ENCODE measurements at regions not wholly inside any gene's neighbourhood (a gene's known extent, or its start where the extent isn't known, plus 50 kb on each side); places are given as distances from the start of the nearest gene placed in this dataset.
"Not testable (repeated sequence)": the region's sequence is repeated elsewhere in the genome, so short reads cannot be mapped to it uniquely, and the experiment has no call there.

DNA sequence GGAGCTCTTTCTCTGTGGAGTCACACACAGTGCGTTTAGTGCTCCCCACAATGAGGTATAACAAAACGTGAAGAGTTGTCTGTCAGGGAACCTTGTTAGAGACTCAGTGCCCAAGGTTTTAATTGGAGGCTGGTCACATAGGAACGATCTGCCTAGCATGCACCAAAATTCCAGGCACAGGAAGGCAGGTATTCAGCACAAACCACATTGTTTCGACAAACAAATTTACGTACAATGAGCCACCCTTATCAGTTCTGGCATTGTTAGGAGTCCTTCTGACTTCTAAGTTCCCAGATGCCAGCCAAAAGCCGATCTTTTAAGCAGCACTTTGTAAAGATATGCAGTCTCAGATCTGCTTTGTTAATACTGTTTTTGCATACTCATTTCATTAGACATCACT is 414.2 kb upstream of the MTPN start:
- Mint-ChIP-seq H3K36me3 (ENCODE audit: low read depth) (no peaks in the 10 kb centered on the region), H3K4me1 (ENCODE audit: low read depth) (no peaks in the 10 kb centered on the region), H3K9me3 (peaks cover 6% of the 10 kb centered on the region; the same call in 1 of the 2 replicates), H3K4me3 (no peak overlapping the region), H3K27me3 (ENCODE audit: insufficient read depth) (peaks cover 2% of the 10 kb centered on the region; the same call in 1 of the 2 replicates), H3K27ac (no peak overlapping the region)
- TF ChIP-seq CTCF (IDR thresholded peaks at IDR 0.05), result no peak
- DNase-seq, result no peak

DNA sequence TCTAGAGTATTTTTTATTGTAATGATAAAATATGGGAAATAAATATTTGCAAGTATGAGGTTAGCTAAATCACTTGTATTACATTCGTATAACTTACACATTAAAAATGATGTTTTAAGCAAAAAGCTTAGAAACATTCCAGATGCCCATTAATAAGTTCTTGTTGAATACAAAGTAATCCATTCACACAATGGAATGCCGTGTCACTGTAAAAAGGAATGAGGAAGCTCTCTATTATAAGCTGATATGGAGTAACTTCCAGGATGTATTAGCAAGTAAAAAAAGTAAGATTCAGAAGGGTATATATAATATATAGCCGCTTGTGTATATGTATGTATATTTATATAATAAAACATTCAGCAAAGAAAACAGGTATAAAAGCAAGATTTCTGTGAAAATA is 412.8 kb upstream of the MTPN start:
- Mint-ChIP-seq H3K9me3 (peaks cover 3% of the 10 kb centered on the region; the same call in 1 of the 2 replicates), H3K4me1 (ENCODE audit: low read depth) (no peaks in the 10 kb centered on the region), H3K4me3 (no peak overlapping the region), H3K36me3 (ENCODE audit: low read depth) (no peaks in the 10 kb centered on the region), H3K27ac (no peak overlapping the region), H3K27me3 (ENCODE audit: insufficient read depth) (peaks cover 2% of the 10 kb centered on the region; the same call in 1 of the 2 replicates)
- TF ChIP-seq CTCF (IDR thresholded peaks at IDR 0.05), result no peak
- no peak for DNase-seq

GRCh38 chr7:136386876-136387275 is 409.7 kb upstream of the MTPN start:
- DNase-seq, result no peak
- Mint-ChIP-seq H3K4me3 (no peak overlapping the region), H3K4me1 (ENCODE audit: low read depth) (no peaks in the 10 kb centered on the region), H3K36me3 (ENCODE audit: low read depth) (no peaks in the 10 kb centered on the region), H3K27ac (no peak overlapping the region), H3K27me3 (ENCODE audit: insufficient read depth) (no peaks in the 10 kb centered on the region; the same call in 1 of the 2 replicates), H3K9me3 (no peaks in the 10 kb centered on the region)
- TF ChIP-seq CTCF (IDR thresholded peaks at IDR 0.05), result no peak

- not testable (repeated sequence) for H3K27me3 Mint-ChIP-seq (ENCODE audit: insufficient read depth)
- peaks cover 13% of the 10 kb centered on the region for H3K9me3 Mint-ChIP-seq
Measured at GRCh38 chr7:136371409-136371808, 394.2 kb upstream of the MTPN start.

DNA sequence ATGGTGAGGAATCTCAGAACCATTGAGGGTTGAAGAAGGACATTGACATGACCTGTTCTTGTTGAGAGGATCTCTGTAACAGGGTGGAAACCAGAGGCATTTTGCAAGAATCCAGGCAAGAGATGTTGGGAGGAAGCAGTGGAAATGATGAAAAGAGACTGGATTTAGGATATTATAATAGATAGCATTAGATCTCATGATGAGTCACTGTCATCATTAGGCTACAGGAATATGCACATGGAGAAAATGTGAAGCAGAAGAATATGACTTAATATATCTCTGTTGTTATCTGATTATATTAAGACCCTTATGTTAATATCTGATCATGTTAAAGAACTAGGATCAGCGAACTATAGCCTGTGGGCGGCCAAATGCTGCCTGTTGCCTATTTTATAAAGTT is 393.0 kb upstream of the MTPN start:
- Mint-ChIP-seq H3K9me3 (peaks cover 13% of the 10 kb centered on the region), H3K27me3 (ENCODE audit: insufficient read depth) (no peaks in the 10 kb centered on the region; the same call in 1 of the 2 replicates), H3K4me1 (ENCODE audit: low read depth) (no peaks in the 10 kb centered on the region), H3K4me3 (no peak overlapping the region), H3K36me3 (ENCODE audit: low read depth) (no peaks in the 10 kb centered on the region), H3K27ac (no peak overlapping the region)
- DNase-seq, result no peak
- no peak for TF ChIP-seq CTCF (IDR thresholded peaks at IDR 0.05)

More at GRCh38 chr7:136371409-136371808, 394.2 kb upstream of the MTPN start:
- not testable (repeated sequence) for H3K4me1 Mint-ChIP-seq (ENCODE audit: low read depth); H3K36me3 Mint-ChIP-seq (ENCODE audit: low read depth); H3K4me3 Mint-ChIP-seq; H3K27ac Mint-ChIP-seq; DNase-seq

- H3K27ac Mint-ChIP-seq, result no peak overlapping the region
- H3K9me3 Mint-ChIP-seq, result peaks cover 13% of the 10 kb centered on the region
Measured at GRCh38 chr7:136369225-136369624, 392.1 kb upstream of the MTPN start.

More at GRCh38 chr7:136369225-136369624, 392.1 kb upstream of the MTPN start:
- H3K36me3 Mint-ChIP-seq (ENCODE audit: low read depth), result no peaks in the 10 kb centered on the region
- H3K4me1 Mint-ChIP-seq (ENCODE audit: low read depth), result no peaks in the 10 kb centered on the region
- H3K4me3 Mint-ChIP-seq, result no peak overlapping the region
- no peak for TF ChIP-seq CTCF (IDR thresholded peaks at IDR 0.05)
- H3K27me3 Mint-ChIP-seq (ENCODE audit: insufficient read depth), result no peaks in the 10 kb centered on the region; the same call in 1 of the 2 replicates
- DNase-seq, result no peak
